Right renal cortex interstitium (tissue), 3 donors: ENCODE measurements at regions not wholly inside any gene's neighbourhood (a gene's known extent, or its start where the extent isn't known, plus 50 kb on each side); places are given as distances from the start of the nearest gene placed in this dataset.
"Not testable (repeated sequence)": the region's sequence is repeated elsewhere in the genome, so short reads cannot be mapped to it uniquely, and the experiment has no call there.

Experiments used
- DNase-seq, 3 donors: peaks; one replicate each; pipeline ENCODE4 v3.0.0-alpha.2; 2013; ENCODE audit warnings: low read depth in 3 of 3, low spot score in 2 of 3

DNA sequence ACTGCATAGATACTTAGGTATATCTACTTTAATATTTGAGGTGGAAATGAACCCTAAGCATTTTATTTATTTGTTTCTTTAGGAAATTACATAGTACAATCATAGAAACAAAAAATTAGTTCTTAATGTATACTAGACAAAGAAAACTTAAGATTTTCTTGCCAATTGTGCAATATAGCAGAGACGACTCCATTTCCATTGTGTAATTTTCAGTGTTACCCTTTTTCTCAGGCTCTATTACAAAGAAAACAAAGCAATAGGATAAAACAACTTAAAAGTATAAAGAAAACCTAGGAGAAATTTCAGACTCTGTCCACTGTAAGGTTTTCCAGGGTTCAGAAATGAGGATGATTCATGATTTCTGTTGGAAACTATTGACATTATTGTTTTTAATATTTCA, 89.0 kb upstream of the SERTAD2 start:
- DNase-seq = no peak

DNA sequence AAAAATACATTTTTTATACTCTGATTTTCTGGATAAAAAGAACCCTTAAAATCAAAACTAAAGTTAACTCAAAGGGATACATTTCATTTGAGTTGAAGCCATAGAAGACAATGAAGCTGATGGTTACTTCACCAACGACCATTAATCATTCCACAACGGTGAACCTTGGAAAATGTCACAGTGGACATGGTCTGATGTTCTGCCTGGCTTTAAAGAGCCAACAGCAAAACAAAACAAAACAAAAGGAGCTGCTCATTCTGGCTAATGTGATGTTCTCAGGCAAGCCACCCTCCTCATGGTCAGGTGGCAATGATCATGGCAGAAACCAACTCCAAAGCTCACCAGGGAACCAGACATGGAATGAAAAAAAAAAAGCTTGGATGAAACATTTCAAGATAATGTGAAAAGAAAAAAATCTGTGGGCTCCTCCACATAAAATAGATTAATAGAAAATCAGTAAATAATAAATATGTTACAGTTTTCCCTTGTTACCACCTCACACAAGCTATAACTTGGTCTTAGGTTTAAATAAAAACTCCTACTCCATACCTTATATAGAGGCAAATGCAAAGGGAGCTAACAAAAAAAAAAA, 90.1 kb upstream of the SERTAD2 start:
- DNase-seq = no peak

GRCh38 chr2:64745562-64745961, 91.8 kb upstream of the SERTAD2 start:
- no peak for DNase-seq

GRCh38 chr2:64747690-64748091, 94.0 kb upstream of the SERTAD2 start:
- not testable (repeated sequence) for DNase-seq

DNA sequence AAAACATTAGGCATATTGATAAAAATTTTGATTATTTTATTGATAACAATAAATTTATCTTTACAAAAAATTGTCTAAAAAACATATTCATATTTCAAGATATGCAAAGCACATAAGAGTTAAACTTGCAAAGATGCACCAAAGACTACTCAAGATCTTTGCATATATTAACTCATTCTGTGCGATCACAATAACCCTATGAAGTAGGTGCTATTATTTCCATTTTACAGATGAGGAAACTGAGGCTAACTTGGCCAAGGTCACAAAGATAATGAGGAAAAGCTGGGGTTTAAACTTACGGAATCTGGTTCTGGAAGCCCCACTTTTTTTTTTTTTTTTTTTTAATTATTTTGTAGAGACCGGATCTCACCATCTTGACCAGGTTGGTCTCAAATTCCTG, 94.4 kb upstream of the SERTAD2 start:
- no peak for DNase-seq

DNA sequence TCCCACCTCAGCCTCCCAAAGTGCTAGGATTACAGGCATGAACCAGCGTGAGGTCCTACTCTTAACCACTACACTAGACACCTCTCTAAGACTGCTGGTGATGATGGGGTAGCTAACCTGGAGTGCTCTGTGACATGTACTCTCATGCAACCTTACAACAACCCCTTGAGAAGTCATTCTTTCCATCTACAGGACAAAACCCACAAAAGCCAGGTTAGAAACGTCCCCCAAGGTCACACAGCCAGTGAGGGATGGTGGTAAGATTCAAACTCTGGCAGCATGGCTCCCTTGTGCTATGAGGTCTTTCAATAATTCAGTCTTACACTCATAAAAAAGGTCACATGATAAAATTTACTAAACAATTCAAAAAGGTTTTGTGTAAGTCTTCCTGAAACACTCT, 94.8 kb upstream of the SERTAD2 start:
- DNase-seq = no peak

DNA sequence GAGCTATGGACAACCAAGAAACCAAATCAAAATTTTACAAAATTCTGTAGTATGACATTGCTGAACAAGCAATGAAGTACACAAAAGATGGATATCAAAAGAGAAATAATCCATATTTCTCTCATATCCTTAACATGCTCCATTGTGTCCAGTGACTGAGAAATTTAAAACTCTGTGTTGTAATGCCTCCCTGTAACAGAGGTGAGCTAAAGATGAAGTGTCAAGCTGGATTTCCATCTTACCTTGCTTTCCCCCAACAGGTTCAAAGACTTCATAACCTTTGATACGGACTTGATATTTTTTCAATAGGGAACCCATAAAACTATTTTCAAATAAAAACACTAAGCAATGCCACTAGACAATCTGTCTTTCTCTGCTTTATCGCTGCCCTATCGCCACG, 95.7 kb upstream of the SERTAD2 start:
- DNase-seq = no peak

GRCh38 chr2:64750001-64750816, 96.5 kb upstream of the SERTAD2 start:
- no peak for DNase-seq

DNA sequence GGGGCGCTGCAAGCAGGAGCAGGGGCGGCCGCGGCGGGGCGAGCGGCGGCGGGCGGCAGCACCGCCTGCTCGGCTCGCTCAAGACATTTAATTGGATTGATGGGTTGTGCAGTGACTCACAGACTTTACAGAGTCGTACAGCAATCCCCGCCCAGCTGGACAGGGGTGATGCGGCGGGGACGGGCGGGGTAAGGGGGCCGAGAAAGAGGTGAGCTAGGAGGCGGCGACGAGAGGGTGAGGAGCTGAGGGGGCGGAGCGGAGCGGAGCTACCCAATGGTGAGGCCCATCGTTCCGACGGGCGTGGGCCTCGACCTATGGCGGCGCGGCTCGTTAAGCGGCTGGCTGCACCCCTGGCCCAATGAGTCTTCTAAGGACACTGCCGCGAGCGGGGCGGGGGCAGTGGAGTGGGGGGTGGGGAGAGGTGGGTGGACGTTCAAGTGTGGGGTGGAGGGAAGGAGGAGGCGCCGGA, 97.1 kb upstream of the SERTAD2 start:
- DNase-seq = peak in 2 of 3 donors; percentile 93 to 98

DNA sequence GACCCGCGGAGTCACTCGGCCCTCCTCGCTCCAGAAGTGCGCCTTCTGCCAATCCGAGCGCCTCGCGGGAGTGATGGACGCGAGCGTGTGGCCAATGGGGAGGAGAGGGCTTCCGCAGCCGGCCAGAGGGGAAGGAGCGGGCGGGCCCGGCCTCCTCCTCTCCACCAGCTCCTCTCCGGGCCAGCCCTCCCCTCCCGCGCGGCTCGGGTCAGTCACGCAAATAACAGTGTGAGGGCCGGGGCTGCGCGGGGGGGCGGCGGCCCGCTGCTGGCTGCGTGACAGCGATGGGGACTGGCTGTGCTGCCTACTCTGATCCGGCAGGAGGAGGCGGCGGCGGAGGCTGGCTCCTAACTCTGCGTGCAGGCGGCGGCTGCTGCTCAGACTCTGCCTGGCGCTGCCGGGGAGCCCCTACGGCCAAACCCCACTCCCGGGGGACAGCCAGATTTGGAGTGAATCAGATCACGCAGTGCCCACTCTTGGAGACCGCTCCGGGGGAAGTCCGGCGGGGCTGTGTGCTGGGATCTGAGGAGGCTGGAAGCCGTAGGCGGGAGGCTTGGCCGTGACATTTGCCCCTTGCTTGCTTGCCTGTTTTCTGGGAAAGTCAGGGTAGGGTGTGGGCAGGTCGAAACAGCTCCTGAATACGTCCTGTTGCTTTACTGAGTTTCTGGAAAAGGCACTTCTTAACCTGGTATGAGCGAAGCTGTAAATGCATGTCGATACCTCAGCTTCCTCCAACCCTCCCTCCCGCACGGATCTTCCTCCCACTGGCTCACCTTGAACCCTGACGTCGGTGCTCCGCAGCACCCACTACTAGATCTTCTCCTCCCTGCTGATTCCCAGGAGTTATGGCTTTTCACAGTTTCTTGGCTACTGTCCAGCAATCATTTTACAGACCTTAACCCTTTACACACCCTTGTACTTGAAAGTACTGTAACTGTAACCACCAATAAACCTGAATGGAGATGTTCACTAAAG, 97.9 kb upstream of the SERTAD2 start:
- DNase-seq = peak; percentile 87 to 96 (median 95)

- DNase-seq = no peak
These were observed 99.7 kb upstream of the SERTAD2 start for GRCh38 chr2:64753399-64753798.

DNA sequence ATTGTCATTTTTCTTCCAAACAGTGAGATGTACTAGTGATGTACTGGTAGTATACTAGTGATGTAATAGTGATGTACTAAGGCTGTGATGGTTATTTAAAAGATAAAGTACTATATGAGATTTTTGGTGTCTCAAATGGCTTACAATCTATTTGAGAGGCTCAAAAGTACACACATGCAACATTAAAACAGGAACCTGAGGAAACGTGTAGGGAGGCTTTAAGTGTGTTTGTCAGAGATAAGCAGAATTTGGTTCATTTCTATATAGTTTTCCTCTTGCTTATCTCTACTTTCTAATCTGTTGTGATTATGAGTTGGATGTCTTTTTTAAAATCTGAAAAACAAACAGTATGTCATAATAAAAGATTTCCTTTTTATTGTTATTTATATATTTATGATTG, 100.9 kb upstream of the SERTAD2 start:
- DNase-seq = no peak

DNA sequence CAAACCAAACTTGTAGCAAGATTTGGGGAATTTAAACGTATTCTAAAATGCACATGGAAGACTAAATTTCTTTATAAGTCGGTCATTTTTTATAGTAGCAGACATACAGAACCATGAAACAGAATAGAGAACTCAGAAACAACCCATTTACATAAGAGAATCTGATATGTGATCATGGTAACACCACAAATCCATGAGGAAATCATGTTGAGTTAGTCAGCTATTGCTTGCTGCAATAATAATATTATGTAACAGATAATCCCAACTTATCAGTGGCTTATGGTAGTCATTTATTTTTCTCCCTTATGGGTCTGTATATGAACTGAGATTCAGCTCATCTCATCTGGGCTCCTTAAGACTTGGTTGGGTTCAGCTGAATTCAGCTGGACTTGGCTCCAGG, 103.4 kb upstream of the SERTAD2 start:
- DNase-seq = no peak

- DNase-seq = no peak
These were observed 106.4 kb upstream of the SERTAD2 start for GRCh38 chr2:64760128-64760527.

DNA sequence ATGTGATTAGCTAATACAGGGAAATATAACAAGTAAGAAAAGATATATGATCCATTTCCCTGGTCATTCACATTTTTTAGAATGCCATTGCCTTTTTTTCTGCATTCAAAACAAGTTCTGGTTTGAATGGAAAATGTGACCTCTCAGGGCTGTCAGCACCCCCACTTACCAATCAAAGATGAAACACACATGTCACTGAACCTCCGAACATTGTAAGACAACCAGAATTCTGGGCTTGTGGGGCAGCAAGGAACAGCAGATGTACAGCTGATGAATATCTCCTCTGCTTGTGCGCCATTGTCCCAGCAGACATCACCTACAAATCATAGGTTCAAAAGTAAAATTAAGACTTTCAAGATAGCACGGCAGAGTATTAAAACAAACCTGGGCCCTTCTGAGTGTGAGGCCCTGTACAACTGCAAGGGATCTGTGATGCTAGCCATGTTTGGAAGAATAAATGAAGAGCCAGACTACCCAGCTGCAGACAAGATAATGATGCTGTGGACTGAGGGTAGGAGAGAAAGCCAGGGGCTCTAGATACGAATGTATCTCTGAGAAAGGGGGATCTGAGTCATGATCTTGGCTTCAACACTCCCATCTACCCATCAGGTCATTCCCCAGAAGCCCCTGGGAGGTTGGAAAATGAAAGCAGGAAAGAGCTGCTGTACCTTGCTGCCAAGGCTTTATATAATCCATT, 108.7 kb upstream of the SERTAD2 start:
- DNase-seq = no peak

DNA sequence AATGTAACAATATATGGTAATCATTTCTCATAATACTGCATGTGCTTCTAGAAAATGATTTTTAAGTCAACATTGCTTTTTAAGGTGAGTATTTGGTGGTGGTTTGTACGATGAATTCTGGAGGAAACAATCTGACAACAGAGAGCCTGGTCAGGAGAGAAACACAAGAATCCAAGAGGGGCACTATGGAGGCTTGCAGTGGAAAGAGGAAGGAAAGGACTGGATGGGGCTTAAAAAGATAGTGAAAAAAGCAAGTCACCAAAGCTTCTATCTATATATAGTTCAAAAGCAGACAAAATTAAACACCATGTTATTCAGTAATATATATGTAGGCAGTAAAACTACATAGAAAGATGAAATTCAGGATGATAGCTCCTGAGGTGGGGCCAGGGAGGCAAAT, 109.4 kb upstream of the SERTAD2 start:
- no peak for DNase-seq

DNA sequence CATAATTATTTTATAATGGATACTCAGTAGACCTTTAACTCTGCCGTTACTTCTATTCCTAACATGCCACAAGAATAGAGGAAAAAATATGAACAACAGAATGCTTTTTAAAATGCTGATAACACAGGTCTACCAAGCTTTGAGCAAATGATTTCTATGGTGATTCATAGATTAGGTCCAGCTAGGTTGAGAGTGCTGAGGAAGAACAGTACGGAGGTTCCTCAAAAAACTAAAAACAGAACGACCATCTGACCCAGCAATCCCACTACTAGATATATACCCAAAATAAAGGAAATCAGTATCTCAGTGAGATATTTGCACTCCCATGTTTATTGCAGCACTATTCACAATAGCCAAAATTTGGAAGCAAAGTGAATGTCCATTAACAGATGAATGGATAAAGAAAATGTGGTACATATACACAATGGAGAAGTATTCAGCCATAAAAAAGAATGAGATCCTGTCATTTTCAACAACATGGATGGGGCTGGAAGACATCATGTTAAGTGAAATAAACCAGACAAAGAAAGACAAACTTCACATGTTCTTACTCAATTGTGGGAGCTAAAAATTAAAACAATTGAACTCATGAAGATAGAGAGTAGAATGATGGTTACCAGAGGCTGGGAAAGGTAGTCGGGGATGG, 111.6 kb upstream of the SERTAD2 start:
- no peak for DNase-seq

DNA sequence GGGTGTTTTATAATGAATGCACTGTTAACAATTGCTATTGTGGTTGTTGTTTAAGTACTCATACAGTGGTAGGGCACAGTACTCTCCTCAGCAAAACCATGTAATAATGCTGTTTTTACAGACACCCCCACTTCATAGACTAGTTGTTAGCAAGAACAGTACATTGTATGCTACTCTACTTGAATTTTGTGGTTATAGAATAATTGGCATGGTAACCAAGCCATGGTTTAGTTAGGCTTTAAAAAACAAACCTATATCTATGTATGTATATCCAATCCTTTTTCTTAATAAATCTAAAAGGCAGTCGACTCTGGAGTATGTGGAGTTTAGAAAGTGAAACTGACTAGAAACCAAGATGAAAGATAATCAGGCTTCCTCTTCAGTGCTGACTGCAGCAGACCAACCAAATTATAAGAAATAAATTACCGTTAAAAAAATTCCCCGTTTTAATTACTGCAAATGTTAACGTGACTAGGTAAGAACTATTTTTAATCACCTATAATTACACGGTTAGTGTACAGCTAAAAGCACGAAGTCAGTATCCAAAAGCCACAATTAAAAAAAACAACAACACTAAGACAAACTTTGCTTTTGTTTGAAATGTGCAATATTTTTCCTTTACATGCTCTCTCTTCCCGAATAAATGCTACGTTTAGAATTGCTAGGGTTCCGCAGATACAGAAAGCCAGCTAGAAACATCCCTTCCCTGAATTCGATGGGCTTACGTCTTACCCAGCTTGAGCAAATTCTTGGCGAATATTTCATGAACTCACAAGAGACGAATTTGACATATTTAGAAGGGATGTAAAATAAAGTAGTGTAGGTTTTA, 113.3 kb upstream of the SERTAD2 start:
- DNase-seq = no peak
